Mucosa of descending colon (tissue), 3 donors: ENCODE measurements at regions not wholly inside any gene's neighbourhood (a gene's known extent, or its start where the extent isn't known, plus 50 kb on each side); places are given as distances from the start of the nearest gene placed in this dataset.

Experiments
- ATAC-seq: fragments of 200-7000 bp; cut with Tn5 transposase; one replicate; pipeline ENCODE4 v1.9.1; 2020; ENCODE audit warnings: mild to moderate bottlenecking, moderate library complexity
- DNase-seq, 3 donors: peaks; one replicate each; pipeline ENCODE4 v3.0.0-alpha.2; 2020
- H3K36me3 ChIP-seq: fragments of 200-600 bp; one replicate; pipeline ENCODE4 v1.8.0; 2021; ENCODE audit warnings: low read depth, mild to moderate bottlenecking
- H3K4me1 ChIP-seq: fragments of 200-600 bp; one replicate; pipeline ENCODE4 v1.8.0; 2021; ENCODE audit warnings: low read depth, mild to moderate bottlenecking
- H3K4me3 ChIP-seq: fragments of 200-600 bp; one replicate; pipeline ENCODE4 v1.8.0; 2021; ENCODE audit warnings: mild to moderate bottlenecking
- H3K9me3 ChIP-seq: fragments of 200-600 bp; one replicate; pipeline ENCODE4 v1.8.0; 2021; ENCODE audit warnings: mild to moderate bottlenecking
- CTCF ChIP-seq: fragments of 200-600 bp; IDR thresholded peaks from one replicate; pipeline ENCODE4 v1.8.0; 2022; ENCODE audit warnings: antibody characterized with exemption, mild to moderate bottlenecking
- intact Hi-C, 2 donors: fragments of 100-400 bp; cut with DNase I in 1 of 2; cut with micrococcal nuclease in 1 of 2; formaldehyde crosslinking; loops; one replicate each; pipeline versions ENCODE4 v1.11.0 to v1.11.1; 2022; cut with DNase I, micrococcal nuclease
- donor health status: DM: no; HTN: no; CAD: no; lungs with moderate emphysema.
- donor health status: DM: no; HTN: no; CAD: no.
- donor health status: DM: no; HTN: yes; CAD: no.

- no peaks in the 10 kb centered on the region for H3K4me1 ChIP-seq
- no peak overlapping the region for H3K4me3 ChIP-seq
- no peaks in the 10 kb centered on the region for H3K36me3 ChIP-seq
- no peak for TF ChIP-seq CTCF
- ATAC-seq (no peak), DNase-seq (no peak)
- no peaks in the 10 kb centered on the region for H3K9me3 ChIP-seq
- intact Hi-C loops: no loop called here
These were observed 124.2 kb upstream of the B3GAT1 start for GRCh38 chr11:134536219-134536618.

GRCh38 chr11:134535029-134536025 lies 123.3 kb upstream of the B3GAT1 start:
- no peak for TF ChIP-seq CTCF
- Histone ChIP-seq H3K9me3 (no peaks in the 10 kb centered on the region), H3K4me3 (no peak overlapping the region), H3K4me1 (no peaks in the 10 kb centered on the region), H3K36me3 (no peaks in the 10 kb centered on the region)
- ATAC-seq (no peak), DNase-seq (no peak)
- intact Hi-C loops: no loop called here

- no peak for DNase-seq
- H3K9me3 ChIP-seq: no peaks in the 10 kb centered on the region
- intact Hi-C loops: no loop called here
- no peak overlapping the region for H3K4me3 ChIP-seq
- TF ChIP-seq CTCF: no peak
- no peak for ATAC-seq
- no peaks in the 10 kb centered on the region for H3K36me3 ChIP-seq
- no peaks in the 10 kb centered on the region for H3K4me1 ChIP-seq
These were observed 121.5 kb upstream of the B3GAT1 start for GRCh38 chr11:134533511-134533910.

GRCh38 chr11:134532921-134533421 lies 120.9 kb upstream of the B3GAT1 start:
- DNase-seq (no peak), ATAC-seq (no peak)
- H3K36me3 ChIP-seq: no peaks in the 10 kb centered on the region
- no peak overlapping the region for H3K4me3 ChIP-seq
- no peak for TF ChIP-seq CTCF
- intact Hi-C loops: no loop called here
- H3K4me1 ChIP-seq: no peaks in the 10 kb centered on the region
- no peaks in the 10 kb centered on the region for H3K9me3 ChIP-seq

- intact Hi-C loops: no loop called here
- no peak for TF ChIP-seq CTCF
- no peaks in the 10 kb centered on the region for H3K36me3 ChIP-seq
- DNase-seq (no peak), ATAC-seq (no peak)
- no peak overlapping the region for H3K4me3 ChIP-seq
- no peaks in the 10 kb centered on the region for H3K9me3 ChIP-seq
- H3K4me1 ChIP-seq: no peaks in the 10 kb centered on the region
These were observed 120.3 kb upstream of the B3GAT1 start for GRCh38 chr11:134532131-134532920.
